H1 (cell line): ENCODE measurements at regions not wholly inside any gene's neighbourhood (a gene's known extent, or its start where the extent isn't known, plus 50 kb on each side); places are given as distances from the start of the nearest gene placed in this dataset.

Source experiments
- CTCF ChIA-PET: fragments of 300-600 bp; sonication (Branson Sonifier 250); formaldehyde crosslinking; loops from one replicate; lab custom pipeline; 2021; ENCODE audit not compliant: partially characterized antibody; lab: Charles Lee
- POLR2A ChIA-PET: fragments of 300-600 bp; sonication (Branson Sonifier 250); formaldehyde crosslinking; loops from one replicate; lab custom pipeline; 2021; ENCODE audit warnings: inconsistent platforms; ENCODE audit not compliant: partially characterized antibody; lab: Charles Lee
- DNase-seq, 2 experiments: peaks; one replicate each; pipeline versions ENCODE4 v3.0.0 to v3.0.0-alpha.2; 2010 to 2022; ENCODE audit warnings: low spot score in 2 of 2, low read depth in 1 of 2, mixed read lengths in 1 of 2
- FAIRE-seq: peaks from 2 replicates; lab custom pipeline; 2011; peaks lifted over from hg19 to GRCh38; lab: Jason Lieb, UNC
- H2AFZ ChIP-seq: 2 replicates; pipeline ENCODE4 v1.8.1; 2012; ENCODE audit warnings: low read length, inconsistent platforms
- H2AK5ac ChIP-seq: 2 replicates; pipeline ENCODE4 v1.6.1; 2013; ENCODE audit warnings: low read depth, low read length
- H2BK120ac ChIP-seq: replicated peaks from 2 replicates; pipeline ENCODE3; 2013; ENCODE audit warnings: low read depth, low read length, inconsistent platforms
- H2BK12ac ChIP-seq: 2 replicates; pipeline ENCODE4 v1.6.1; 2013; ENCODE audit warnings: low read depth, low read length
- H2BK15ac ChIP-seq: 2 replicates; pipeline ENCODE4 v1.6.1; 2013; ENCODE audit warnings: low read length
- H2BK20ac ChIP-seq: 2 replicates; pipeline ENCODE4 v1.6.1; 2013; ENCODE audit warnings: low read length
- H2BK5ac ChIP-seq: 2 replicates; pipeline ENCODE4 v1.6.1; 2013; ENCODE audit warnings: low read depth, low read length
- H3K14ac ChIP-seq: 2 replicates; pipeline ENCODE4 v1.6.1; 2013; ENCODE audit warnings: inconsistent platforms; ENCODE audit not compliant: insufficient read length
- H3K18ac ChIP-seq: 2 replicates; pipeline ENCODE4 v1.6.1; 2013; ENCODE audit warnings: low read length; ENCODE audit errors: extremely low read depth
- H3K23ac ChIP-seq: 2 replicates; pipeline ENCODE4 v1.6.1; 2013; ENCODE audit warnings: inconsistent platforms; ENCODE audit not compliant: insufficient read length
- H3K23me2 ChIP-seq: 2 replicates; pipeline ENCODE4 v1.6.1; 2013; ENCODE audit warnings: low read depth, low read length
- H3K27ac ChIP-seq: 2 replicates; pipeline ENCODE4 v1.6.1; 2011; ENCODE audit warnings: low read depth, low read length, inconsistent platforms
- H3K27me3 ChIP-seq, 4 experiments: replicated peaks in 1 of 4; 1 replicate in 1 of 4; 2 replicates in 3 of 4; pipeline versions ENCODE4 v1.6.1 to v1.8.1; 2011 to 2013; ENCODE audit warnings: low read length in 3 of 4, mild to moderate bottlenecking in 3 of 4, inconsistent platforms in 2 of 4, mixed read lengths in 2 of 4, moderate library complexity in 1 of 4; ENCODE audit not compliant: control insufficient read depth in 3 of 4, insufficient read depth in 3 of 4; ENCODE audit errors: extremely low read depth in 1 of 4
- H3K36me3 ChIP-seq, 4 experiments: 2 replicates each; pipeline versions ENCODE4 v1.6.1 to v1.8.1; 2011 to 2013; ENCODE audit warnings: mild to moderate bottlenecking in 4 of 4, low read length in 3 of 4, moderate library complexity in 2 of 4, control low read depth in 1 of 4, inconsistent platforms in 1 of 4; ENCODE audit not compliant: insufficient read depth in 4 of 4, control insufficient read depth in 2 of 4
- H3K4ac ChIP-seq: replicated peaks from 2 replicates; pipeline ENCODE3; 2013; ENCODE audit warnings: low read length, low read depth, mixed read lengths, inconsistent platforms; ENCODE audit not compliant: insufficient read length
- H3K4me1 ChIP-seq, 4 experiments: replicated peaks in 1 of 4; 1 replicate in 1 of 4; 2 replicates in 3 of 4; pipeline versions ENCODE4 v1.6.1 to v1.8.1; 2011 to 2013; ENCODE audit warnings: low read length in 3 of 4, inconsistent platforms in 2 of 4, mixed read lengths in 1 of 4; ENCODE audit not compliant: insufficient read depth in 4 of 4, control insufficient read depth in 3 of 4
- H3K4me2 ChIP-seq, 2 experiments: 2 replicates each; pipeline versions ENCODE4 v1.6.1 to v1.8.1; 2011 to 2013; ENCODE audit warnings: low read depth in 2 of 2, low read length in 2 of 2, control low read depth in 1 of 2, inconsistent platforms in 1 of 2, mild to moderate bottlenecking in 1 of 2; ENCODE audit not compliant: insufficient read depth in 1 of 2
- H3K4me3 ChIP-seq, 4 experiments: fragments of 200-600, 300-600 bp in 1 of 4; sonication (generic), shearing (Covaris generic), sonication (Bioruptor Twin) in 1 of 4; 2 replicates each; pipeline versions ENCODE4 v1.5.1 to v1.8.1; 2011 to 2016; ENCODE audit warnings: low read length in 4 of 4, low read depth in 3 of 4, control low read depth in 2 of 4, inconsistent platforms in 2 of 4, mild to moderate bottlenecking in 2 of 4, mixed read lengths in 1 of 4, moderate library complexity in 1 of 4; ENCODE audit not compliant: insufficient read depth in 2 of 4; ENCODE audit errors: extremely low read depth in 1 of 4
- H3K56ac ChIP-seq: replicated peaks from 2 replicates; pipeline ENCODE3; 2013; ENCODE audit warnings: low read depth, mild to moderate bottlenecking, mixed read lengths, low read length, inconsistent platforms; ENCODE audit not compliant: insufficient read length
- H3K79me1 ChIP-seq: 2 replicates; pipeline ENCODE4 v1.6.1; 2013; ENCODE audit warnings: low read depth, low read length, control low read depth
- H3K79me2 ChIP-seq, 2 experiments: 2 replicates each; pipeline versions ENCODE4 v1.6.1 to v1.8.1; 2012 to 2013; ENCODE audit warnings: low read length in 2 of 2, mild to moderate bottlenecking in 2 of 2, inconsistent platforms in 1 of 2; ENCODE audit not compliant: insufficient read depth in 2 of 2, control insufficient read depth in 1 of 2
- H3K9ac ChIP-seq, 4 experiments: replicated peaks in 1 of 4; 1 replicate in 1 of 4; 2 replicates in 3 of 4; pipeline versions ENCODE4 v1.6.1 to v1.8.1; 2011 to 2013; ENCODE audit warnings: low read depth in 3 of 4, low read length in 3 of 4, control low read depth in 2 of 4, mild to moderate bottlenecking in 2 of 4, moderate library complexity in 2 of 4, inconsistent platforms in 1 of 4; ENCODE audit errors: extremely low read depth in 1 of 4
- H3K9me3 ChIP-seq, 2 experiments: 2 replicates each; pipeline versions ENCODE4 v1.6.1 to v1.8.1; 2012 to 2013; ENCODE audit warnings: mild to moderate bottlenecking in 2 of 2, moderate library complexity in 2 of 2, control low read depth in 1 of 2, inconsistent platforms in 1 of 2, low read depth in 1 of 2, low read length in 1 of 2, mixed read lengths in 1 of 2; ENCODE audit not compliant: insufficient read depth in 2 of 2
- H4K20me1 ChIP-seq, 2 experiments: replicated peaks in 1 of 2; 2 replicates each; pipeline versions ENCODE3 to v1.8.1; 2011 to 2013; ENCODE audit warnings: inconsistent platforms in 2 of 2, low read length in 2 of 2, mild to moderate bottlenecking in 1 of 2; ENCODE audit not compliant: insufficient read depth in 2 of 2, control insufficient read depth in 1 of 2
- H4K5ac ChIP-seq: 2 replicates; pipeline ENCODE4 v1.6.1; 2013; ENCODE audit warnings: low read length, low read depth, mixed read lengths, inconsistent platforms; ENCODE audit not compliant: insufficient read length
- H4K8ac ChIP-seq: 2 replicates; pipeline ENCODE4 v1.8.0; 2013; ENCODE audit warnings: mild to moderate bottlenecking, moderate library complexity, low read length, inconsistent platforms; ENCODE audit not compliant: insufficient read depth; ENCODE audit errors: extremely low read depth
- H4K91ac ChIP-seq: replicated peaks from 2 replicates; pipeline ENCODE3; 2013; ENCODE audit warnings: low read length, mixed read lengths, inconsistent platforms; ENCODE audit not compliant: insufficient read length
- BCL11A ChIP-seq, 2 experiments: IDR thresholded peaks; one replicate each; pipeline ENCODE4 v1.6.1; 2011; ENCODE audit warnings: low read depth in 2 of 2, low read length in 2 of 2, mild to moderate bottlenecking in 2 of 2
- EGR1 ChIP-seq: IDR thresholded peaks from 2 replicates; pipeline ENCODE4 v1.6.1; 2011; ENCODE audit warnings: low read depth, low read length, borderline replicate concordance
- EZH2 ChIP-seq: fragments of 200-600 bp; sonication (generic); IDR thresholded peaks from 2 replicates; pipeline ENCODE4 v1.7.1; 2012; ENCODE audit warnings: low read depth, mild to moderate bottlenecking, moderate library complexity, low read length, inconsistent platforms; ENCODE audit not compliant: severe bottlenecking
- HDAC2 ChIP-seq, 2 experiments: fragments of 300-600 bp in 1 of 2; sonication (generic) in 1 of 2; IDR thresholded peaks; 2 replicates each; pipeline ENCODE4 v1.6.1; 2011 to 2012; ENCODE audit warnings: low read depth in 2 of 2, low read length in 2 of 2, mild to moderate bottlenecking in 2 of 2, moderate library complexity in 2 of 2, borderline replicate concordance in 1 of 2, inconsistent platforms in 1 of 2
- MAFK ChIP-seq: IDR thresholded peaks from 2 replicates; pipeline ENCODE4 v1.6.1; 2012; ENCODE audit warnings: low read depth, mild to moderate bottlenecking, improper control_type of control experiment, low read length
- POLR2A ChIP-seq, 2 experiments: IDR thresholded peaks; 1 replicate in 1 of 2; 2 replicates in 1 of 2; pipeline ENCODE4 v1.6.1; 2011; ENCODE audit warnings: low read depth in 2 of 2, low read length in 2 of 2, mild to moderate bottlenecking in 2 of 2; ENCODE audit errors: control extremely low read depth in 1 of 2
- POLR2AphosphoS5 ChIP-seq: IDR thresholded peaks from 2 replicates; pipeline ENCODE4 v1.6.1; 2011; ENCODE audit warnings: low read depth, low read length
- RBBP5 ChIP-seq: IDR thresholded peaks from 2 replicates; pipeline ENCODE4 v1.7.1; 2012; ENCODE audit warnings: low read depth, mild to moderate bottlenecking, inconsistent platforms, low read length, moderate library complexity, borderline replicate concordance
- RNF2 ChIP-seq: fragments of 200-900, 300-1000 bp; sonication (generic); IDR thresholded peaks from 2 replicates; pipeline ENCODE4 v1.7.1; 2016; ENCODE audit warnings: borderline replicate concordance, low read depth, mild to moderate bottlenecking, antibody characterized with exemption, low read length; ENCODE audit not compliant: poor library complexity, severe bottlenecking; ENCODE audit errors: missing control alignments
- WGBS, 2 experiments: shearing (Covaris generic) in 1 of 2; methylation state at CpG; one replicate each; pipeline versions ENCODE4 v1.1.6 to v1.1.7; 2013 to 2015; ENCODE audit warnings: low lambda C conversion rate in 2 of 2, mixed read lengths in 2 of 2, inconsistent platforms in 1 of 2, low coverage in 1 of 2, missing lambda C conversion rate in 1 of 2; ENCODE audit not compliant: insufficient replicate concordance in 2 of 2, insufficient coverage in 1 of 2, insufficient read length in 1 of 2; ENCODE audit errors: extremely low coverage in 1 of 2, missing lambda C conversion rate in 1 of 2; 5-methylcytosine and 5-hydroxymethylcytosine counted together

DNA sequence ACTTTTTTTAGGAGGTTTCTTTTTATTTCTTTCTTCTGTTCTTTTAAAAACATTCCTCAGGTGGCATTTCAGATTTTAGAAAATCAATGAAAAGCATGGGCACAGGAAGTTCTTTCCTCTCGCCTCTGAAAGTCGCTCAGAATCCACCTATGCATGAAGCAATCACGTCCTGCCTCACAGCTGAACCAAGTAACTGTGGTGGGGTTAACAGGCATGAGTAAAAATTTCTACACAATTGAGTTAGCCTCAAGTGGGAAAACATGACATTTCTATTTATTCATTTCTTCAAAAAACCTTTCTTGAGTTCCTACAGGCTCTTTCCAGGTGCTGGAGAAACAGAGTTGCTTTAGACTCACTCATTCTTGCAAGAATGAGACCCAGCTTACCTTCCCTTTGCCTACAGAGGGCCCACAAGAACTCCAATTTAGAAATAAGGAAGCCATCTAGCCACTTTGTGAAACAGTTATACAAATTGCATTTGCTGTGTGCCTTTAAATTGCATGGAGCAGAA lies 508.9 kb upstream of the PKN2 start:
- Histone ChIP-seq H3K4ac (no peak overlapping the region), H3K4me3 (no peak overlapping the region), H4K8ac (no peak overlapping the region), H2AK5ac (no peak overlapping the region), H4K91ac (no peak overlapping the region), H3K36me3 (no peaks in the 10 kb centered on the region), H3K4me1 (no peaks in the 10 kb centered on the region), H3K79me2 (no peaks in the 10 kb centered on the region), H3K14ac (no peak overlapping the region), H3K27ac (no peak overlapping the region)
- TF ChIP-seq BCL11A (IDR thresholded peaks at IDR 0.05; ENCODE audit: low read depth in 2 of 2, low read length in 2 of 2) = no peak
- no peak for TF ChIP-seq POLR2AphosphoS5
- TF ChIP-seq EZH2 = no peak
- no peak for TF ChIP-seq EGR1
- TF ChIP-seq HDAC2 (IDR thresholded peaks at IDR 0.05; ENCODE audit: borderline replicate concordance in 1 of 2, low read depth in 2 of 2, low read length in 2 of 2) = no peak
- no peak for TF ChIP-seq MAFK
- TF ChIP-seq RBBP5 = no peak
- no peak for TF ChIP-seq POLR2A (IDR thresholded peaks at IDR 0.05; ENCODE audit: control extremely low read depth in 1 of 2, low read depth in 2 of 2, low read length in 2 of 2)
- no peak for TF ChIP-seq RNF2
- TF ChIP-seq, all 59 proteins: peak for 0
- ChIA-PET CTCF (interaction anchor here (0.6 to 1.6 kb wide), 2 partner anchors 70 to 126 kb away, joined by 3 to 5 read pairs; no protein-coding TSS in a partner anchor), POLR2A (no interaction called here)
- H3K56ac ChIP-seq = no peak overlapping the region
- no peak overlapping the region for H3K23ac ChIP-seq
- no peak overlapping the region for H2AFZ ChIP-seq
- no peak for FAIRE-seq
- DNase-seq = no peak
- no peaks in the 10 kb centered on the region for H3K23me2 ChIP-seq
- H4K20me1 ChIP-seq = no peaks in the 10 kb centered on the region
- no peak overlapping the region for H4K5ac ChIP-seq
- H3K9me3 ChIP-seq = no peaks in the 10 kb centered on the region
- no peak overlapping the region for H2BK12ac ChIP-seq
- H3K4me2 ChIP-seq = no peak overlapping the region
- no peak overlapping the region for H2BK120ac ChIP-seq
- H3K27me3 ChIP-seq = no peaks in the 10 kb centered on the region
- 75% methylated on average over 3 of the region's 3 CpGs; no CpG with 5 or more reads in 1 of the 2 experiments for WGBS, 2 experiments
- no peaks in the 10 kb centered on the region for H3K79me1 ChIP-seq
- no peak overlapping the region for H3K18ac ChIP-seq
- no peak overlapping the region for H2BK15ac ChIP-seq
- H2BK20ac ChIP-seq = no peak overlapping the region
- H2BK5ac ChIP-seq = no peak overlapping the region
- H3K9ac ChIP-seq = no peak overlapping the region
